Astrocyte of the hippocampus (primary cell): ENCODE measurements at regions not wholly inside any gene's neighbourhood (a gene's known extent, or its start where the extent isn't known, plus 50 kb on each side); places are given as distances from the start of the nearest gene placed in this dataset.
A peak's percentile ranks its signal among the peaks of the same experiment; 100 is the strongest.
"Not testable (repeated sequence)": the region's sequence is repeated elsewhere in the genome, so short reads cannot be mapped to it uniquely, and the experiment has no call there.

Source experiments
- DNase-seq: peaks from one replicate; pipeline ENCODE4 v3.0.0; 2011; ENCODE audit warnings: low read depth, low spot score

- no peak for DNase-seq
Observed at GRCh38 chr2:55772109-55772980, 78.7 kb upstream of the PNPT1 start.

GRCh38 chr2:55771612-55772011 is 78.0 kb upstream of the PNPT1 start:
- DNase-seq = peak; percentile 57

- no peak for DNase-seq
Observed at GRCh38 chr2:55768991-55769390, 75.3 kb upstream of the PNPT1 start.

GRCh38 chr2:55766947-55767346 is 73.3 kb upstream of the PNPT1 start:
- DNase-seq = no peak

GRCh38 chr2:55765708-55766107 is 72.1 kb upstream of the PNPT1 start:
- not testable (repeated sequence) for DNase-seq

- DNase-seq = no peak
Observed at GRCh38 chr2:55763721-55764120, 70.1 kb upstream of the PNPT1 start.

- DNase-seq = peak; percentile 82
Observed at GRCh38 chr2:55761526-55761925, 67.9 kb upstream of the PNPT1 start.

GRCh38 chr2:55761024-55761423 is 67.4 kb upstream of the PNPT1 start:
- DNase-seq = no peak

GRCh38 chr2:55760125-55760524 is 66.5 kb upstream of the PNPT1 start:
- no peak for DNase-seq

GRCh38 chr2:55759271-55759921 is 65.8 kb upstream of the PNPT1 start:
- DNase-seq = no peak

GRCh38 chr2:55751966-55752365 is 58.3 kb upstream of the PNPT1 start:
- DNase-seq = peak; percentile 25

GRCh38 chr2:55743583-55743982 is 49.9 kb upstream of the PNPT1 start:
- peak; percentile 63 for DNase-seq
